B cell (primary cell): ENCODE measurements at regions not wholly inside any gene's neighbourhood (a gene's known extent, or its start where the extent isn't known, plus 50 kb on each side); places are given as distances from the start of the nearest gene placed in this dataset.

Experiments
- ATAC-seq: fragments of 200-7000 bp; cut with Tn5 transposase; one replicate; pipeline ENCODE4 v1.10.0; 2021; ENCODE audit warnings: low read depth, mild to moderate bottlenecking, moderate number of reproducible peaks, moderate library complexity
- CTCF ChIA-PET: fragments of 350-600 bp; sonication (Branson Sonifier 250); formaldehyde crosslinking; loops from one replicate; lab custom pipeline; 2021; ENCODE audit warnings: antibody characterized with exemption, inconsistent platforms; lab: Charles Lee
- POLR2A ChIA-PET: fragments of 350-600 bp; sonication (Branson Sonifier 250); formaldehyde crosslinking; loops from one replicate; lab custom pipeline; 2021; ENCODE audit warnings: antibody characterized with exemption; lab: Charles Lee
- DNase-seq: peaks from one replicate; pipeline ENCODE4 v3.0.0; 2013
- H2AFZ ChIP-seq: 2 replicates; pipeline ENCODE4 v1.6.1; 2012; ENCODE audit warnings: mild to moderate bottlenecking, low read depth, low read length; ENCODE audit not compliant: insufficient read depth, poor library complexity, severe bottlenecking
- H3K27ac ChIP-seq, 2 donors: 1 replicate in 1 of 2; 2 replicates in 1 of 2; pipeline ENCODE4 v1.5.1; 2012 to 2013; ENCODE audit warnings: low read length in 2 of 2, mild to moderate bottlenecking in 2 of 2, moderate library complexity in 1 of 2
- H3K27me3 ChIP-seq, 4 experiments: fragments of 200-600 bp in 1 of 4; sonication (generic) in 1 of 4; replicated peaks in 1 of 4; 1 replicate in 2 of 4; 2 replicates in 2 of 4; pipeline versions ENCODE4 v1.6.1 to v1.7.0; 2013 to 2016; ENCODE audit warnings: low read length in 3 of 4, mild to moderate bottlenecking in 2 of 4, mixed read lengths in 1 of 4, moderate library complexity in 1 of 4; ENCODE audit not compliant: insufficient read depth in 4 of 4, control insufficient read depth in 3 of 4; ENCODE audit errors: control extremely low read depth in 1 of 4
- H3K36me3 ChIP-seq, 2 experiments: replicated peaks in 1 of 2; 1 replicate in 1 of 2; 2 replicates in 1 of 2; pipeline versions ENCODE4 v1.6.1 to v1.7.1; 2013; ENCODE audit warnings: low read length in 1 of 2; ENCODE audit not compliant: insufficient read depth in 2 of 2, control insufficient read depth in 1 of 2; ENCODE audit errors: control extremely low read depth in 1 of 2, extremely low read depth in 1 of 2
- H3K4me1 ChIP-seq, 2 donors: fragments of 200-600 bp in 1 of 2; sonication (generic) in 1 of 2; 1 replicate in 1 of 2; 2 replicates in 1 of 2; pipeline versions ENCODE4 v1.5.1 to v1.6.1; 2013 to 2017; ENCODE audit warnings: low read length in 2 of 2; ENCODE audit not compliant: control insufficient read depth in 2 of 2, insufficient read depth in 2 of 2
- H3K4me2 ChIP-seq: replicated peaks from 2 replicates; pipeline ENCODE3; 2012; ENCODE audit warnings: mild to moderate bottlenecking, low read depth, low read length; ENCODE audit not compliant: poor library complexity, severe bottlenecking
- H3K4me3 ChIP-seq, 5 experiments: fragments of 200-600 bp in 1 of 5; sonication (generic) in 1 of 5; 1 replicate in 3 of 5; 2 replicates in 2 of 5; pipeline versions ENCODE4 v1.5.1 to v1.7.0; 2011 to 2016; ENCODE audit warnings: low read length in 4 of 5, mild to moderate bottlenecking in 4 of 5, low read depth in 2 of 5, control low read depth in 1 of 5, moderate library complexity in 1 of 5; ENCODE audit not compliant: insufficient read depth in 1 of 5; ENCODE audit errors: control extremely low read depth in 1 of 5, extremely low read depth in 1 of 5
- H3K79me2 ChIP-seq: fragments of 200-600 bp; sonication (generic); one replicate; pipeline ENCODE4 v1.6.0; 2016; ENCODE audit warnings: low read length; ENCODE audit not compliant: control insufficient read depth, insufficient read depth
- H3K9ac ChIP-seq: fragments of 200-600 bp; sonication (generic); 2 replicates; pipeline ENCODE4 v1.6.1; 2017; ENCODE audit warnings: mild to moderate bottlenecking, low read length, moderate library complexity
- H3K9me3 ChIP-seq, 3 donors: one replicate each; pipeline versions ENCODE4 v1.6.1 to v1.7.1; 2013; ENCODE audit warnings: low read length in 2 of 3; ENCODE audit not compliant: control insufficient read depth in 2 of 3, insufficient read depth in 1 of 3; ENCODE audit errors: control extremely low read depth in 1 of 3
- H4K20me1 ChIP-seq: 2 replicates; pipeline ENCODE4 v1.6.0; 2012; ENCODE audit warnings: mild to moderate bottlenecking, low read length; ENCODE audit not compliant: insufficient read depth, control insufficient read depth, poor library complexity, severe bottlenecking
- H3K27ac Mint-ChIP-seq: one replicate; pipeline ENCODE4 v1.8.0; 2021; ENCODE audit warnings: mixed read lengths
- H3K27me3 Mint-ChIP-seq: one replicate; pipeline ENCODE4 v1.8.0; 2021; ENCODE audit warnings: mixed read lengths
- H3K4me1 Mint-ChIP-seq: one replicate; pipeline ENCODE4 v1.8.0; 2021; ENCODE audit warnings: mixed read lengths
- H3K4me3 Mint-ChIP-seq: one replicate; pipeline ENCODE4 v1.8.0; 2021; ENCODE audit warnings: mixed read lengths
- H3K9me3 Mint-ChIP-seq: one replicate; pipeline ENCODE4 v1.8.0; 2022; ENCODE audit warnings: mixed read lengths; ENCODE audit not compliant: insufficient read depth
- EZH2 ChIP-seq: IDR thresholded peaks from 2 replicates; pipeline ENCODE4 v1.6.1; 2012; ENCODE audit warnings: borderline replicate concordance, low read depth, mild to moderate bottlenecking, moderate library complexity, low read length; ENCODE audit not compliant: insufficient read depth, poor library complexity, severe bottlenecking
- WGBS: methylation state at CpG from one replicate; pipeline ENCODE4 v1.1.5; 2013; ENCODE audit warnings: missing lambda C conversion rate; ENCODE audit not compliant: insufficient coverage; 5-methylcytosine and 5-hydroxymethylcytosine counted together
- intact Hi-C: fragments of 100-400 bp; cut with micrococcal nuclease; formaldehyde crosslinking; loops from one replicate; pipeline ENCODE4 v1.10.0; 2022
- TF ChIP-seq, protein P1 (sequence below): fragments of 200-600 bp; IDR thresholded peaks from one replicate; pipeline ENCODE4 v1.8.0; 2022; ENCODE audit warnings: antibody characterized with exemption, mild to moderate bottlenecking

GRCh38 chr12:29048787-29049186 is 100.3 kb upstream of the FAR2 start:
- no peaks in the 10 kb centered on the region for H3K36me3 ChIP-seq
- no peak for DNase-seq
- no peak for ATAC-seq
- ChIA-PET POLR2A (no interaction called here), CTCF (no interaction called here)
- no peaks in the 10 kb centered on the region for H3K9me3 ChIP-seq
- H3K4me3 ChIP-seq: no peak overlapping the region
- peaks cover 4% of the 10 kb centered on the region for H3K27me3 Mint-ChIP-seq
- no peak overlapping the region for H3K27ac Mint-ChIP-seq
- no peak for TF ChIP-seq EZH2
- TF ChIP-seq, protein P1, sequence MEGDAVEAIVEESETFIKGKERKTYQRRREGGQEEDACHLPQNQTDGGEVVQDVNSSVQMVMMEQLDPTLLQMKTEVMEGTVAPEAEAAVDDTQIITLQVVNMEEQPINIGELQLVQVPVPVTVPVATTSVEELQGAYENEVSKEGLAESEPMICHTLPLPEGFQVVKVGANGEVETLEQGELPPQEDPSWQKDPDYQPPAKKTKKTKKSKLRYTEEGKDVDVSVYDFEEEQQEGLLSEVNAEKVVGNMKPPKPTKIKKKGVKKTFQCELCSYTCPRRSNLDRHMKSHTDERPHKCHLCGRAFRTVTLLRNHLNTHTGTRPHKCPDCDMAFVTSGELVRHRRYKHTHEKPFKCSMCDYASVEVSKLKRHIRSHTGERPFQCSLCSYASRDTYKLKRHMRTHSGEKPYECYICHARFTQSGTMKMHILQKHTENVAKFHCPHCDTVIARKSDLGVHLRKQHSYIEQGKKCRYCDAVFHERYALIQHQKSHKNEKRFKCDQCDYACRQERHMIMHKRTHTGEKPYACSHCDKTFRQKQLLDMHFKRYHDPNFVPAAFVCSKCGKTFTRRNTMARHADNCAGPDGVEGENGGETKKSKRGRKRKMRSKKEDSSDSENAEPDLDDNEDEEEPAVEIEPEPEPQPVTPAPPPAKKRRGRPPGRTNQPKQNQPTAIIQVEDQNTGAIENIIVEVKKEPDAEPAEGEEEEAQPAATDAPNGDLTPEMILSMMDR: no peak
- no CpG with 5 or more reads among the region's 4 CpGs for WGBS
- H3K9me3 Mint-ChIP-seq: no peaks in the 10 kb centered on the region
- H3K4me3 Mint-ChIP-seq: no peak overlapping the region
- H3K4me2 ChIP-seq: no peak overlapping the region
- H3K79me2 ChIP-seq: no peaks in the 10 kb centered on the region
- H2AFZ ChIP-seq: no peak overlapping the region
- no peaks in the 10 kb centered on the region for H4K20me1 ChIP-seq
- no peaks in the 10 kb centered on the region for H3K27me3 ChIP-seq
- H3K9ac ChIP-seq: no peak overlapping the region
- H3K27ac ChIP-seq: no peak overlapping the region
- peaks cover 2% of the 10 kb centered on the region for H3K4me1 Mint-ChIP-seq
- intact Hi-C loops: no loop called here
- no peaks in the 10 kb centered on the region for H3K4me1 ChIP-seq

DNA sequence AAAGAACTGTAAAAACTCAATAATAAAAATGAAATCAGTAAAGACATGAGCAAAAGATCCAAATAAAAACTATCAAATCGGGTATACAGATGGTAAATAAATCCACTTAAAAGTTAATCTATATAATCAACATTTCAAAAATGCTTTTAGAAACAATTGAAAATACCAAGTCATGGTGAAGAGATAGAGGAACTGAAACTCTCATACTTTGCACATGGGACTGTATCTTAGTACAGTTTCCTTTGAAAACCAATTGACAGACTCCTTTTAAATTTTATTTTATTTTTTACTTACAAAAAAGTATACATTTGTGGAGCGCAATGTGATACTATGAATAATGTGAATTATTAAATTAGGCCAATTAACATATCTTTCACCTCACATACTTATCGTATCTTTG is 98.6 kb upstream of the FAR2 start:
- H3K4me1 Mint-ChIP-seq: peaks cover 2% of the 10 kb centered on the region
- H3K9me3 Mint-ChIP-seq: no peaks in the 10 kb centered on the region
- DNase-seq (no peak), ATAC-seq (no peak)
- no peaks in the 10 kb centered on the region for H3K27me3 ChIP-seq
- no peak overlapping the region for H3K27ac ChIP-seq
- no peaks in the 10 kb centered on the region for H3K36me3 ChIP-seq
- ChIA-PET POLR2A (no interaction called here), CTCF (no interaction called here)
- H4K20me1 ChIP-seq: no peaks in the 10 kb centered on the region
- no CpG with 5 or more reads among the region's 3 CpGs for WGBS
- TF ChIP-seq EZH2: no peak
- TF ChIP-seq, protein P1: no peak
- no peak overlapping the region for H3K4me3 ChIP-seq
- no peak overlapping the region for H3K9ac ChIP-seq
- no peak overlapping the region for H2AFZ ChIP-seq
- H3K79me2 ChIP-seq: no peaks in the 10 kb centered on the region
- H3K9me3 ChIP-seq: no peaks in the 10 kb centered on the region
- H3K27ac Mint-ChIP-seq: no peak overlapping the region
- H3K4me2 ChIP-seq: no peak overlapping the region
- H3K4me1 ChIP-seq: no peaks in the 10 kb centered on the region
- no peak overlapping the region for H3K4me3 Mint-ChIP-seq
- H3K27me3 Mint-ChIP-seq: peaks cover 3% of the 10 kb centered on the region
- intact Hi-C loops: no loop called here
